B cell (primary cell): ENCODE measurements at regions not wholly inside any gene's neighbourhood (a gene's known extent, or its start where the extent isn't known, plus 50 kb on each side); places are given as distances from the start of the nearest gene placed in this dataset.

Source experiments
- EZH2 ChIP-seq: IDR thresholded peaks from 2 replicates; pipeline ENCODE4 v1.6.1; 2012; ENCODE audit warnings: borderline replicate concordance, low read depth, mild to moderate bottlenecking, moderate library complexity, low read length; ENCODE audit not compliant: insufficient read depth, poor library complexity, severe bottlenecking
- TF ChIP-seq, protein P1 (sequence below): fragments of 200-600 bp; IDR thresholded peaks from one replicate; pipeline ENCODE4 v1.8.0; 2022; ENCODE audit warnings: antibody characterized with exemption, mild to moderate bottlenecking

DNA sequence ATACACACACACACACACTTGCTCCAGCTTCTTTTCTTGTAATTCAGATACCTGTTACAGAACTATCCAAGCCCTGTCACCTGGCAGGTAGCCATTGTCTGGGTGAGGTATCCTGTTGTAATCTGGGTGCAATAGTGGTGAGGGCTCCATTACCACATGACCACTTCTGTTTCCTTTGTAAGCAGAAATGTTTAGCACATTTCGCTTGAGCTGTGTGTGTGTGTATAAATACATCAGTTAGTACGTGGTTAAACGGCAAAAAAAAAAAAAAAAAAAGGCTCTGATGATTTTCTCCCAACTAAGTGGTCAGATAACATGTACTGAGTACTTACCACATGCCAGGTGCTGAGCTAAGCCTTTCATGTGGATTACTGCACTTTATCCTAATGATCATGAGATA, 129.3 kb upstream of the SSTR1 start:
- TF ChIP-seq, protein P1, sequence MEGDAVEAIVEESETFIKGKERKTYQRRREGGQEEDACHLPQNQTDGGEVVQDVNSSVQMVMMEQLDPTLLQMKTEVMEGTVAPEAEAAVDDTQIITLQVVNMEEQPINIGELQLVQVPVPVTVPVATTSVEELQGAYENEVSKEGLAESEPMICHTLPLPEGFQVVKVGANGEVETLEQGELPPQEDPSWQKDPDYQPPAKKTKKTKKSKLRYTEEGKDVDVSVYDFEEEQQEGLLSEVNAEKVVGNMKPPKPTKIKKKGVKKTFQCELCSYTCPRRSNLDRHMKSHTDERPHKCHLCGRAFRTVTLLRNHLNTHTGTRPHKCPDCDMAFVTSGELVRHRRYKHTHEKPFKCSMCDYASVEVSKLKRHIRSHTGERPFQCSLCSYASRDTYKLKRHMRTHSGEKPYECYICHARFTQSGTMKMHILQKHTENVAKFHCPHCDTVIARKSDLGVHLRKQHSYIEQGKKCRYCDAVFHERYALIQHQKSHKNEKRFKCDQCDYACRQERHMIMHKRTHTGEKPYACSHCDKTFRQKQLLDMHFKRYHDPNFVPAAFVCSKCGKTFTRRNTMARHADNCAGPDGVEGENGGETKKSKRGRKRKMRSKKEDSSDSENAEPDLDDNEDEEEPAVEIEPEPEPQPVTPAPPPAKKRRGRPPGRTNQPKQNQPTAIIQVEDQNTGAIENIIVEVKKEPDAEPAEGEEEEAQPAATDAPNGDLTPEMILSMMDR: no peak
- no peak for TF ChIP-seq EZH2
